ENCODE measurements at regions not wholly inside any gene's neighbourhood (a gene's known extent, or its start where the extent isn't known, plus 50 kb on each side); places are given as distances from the start of the nearest gene placed in this dataset.

DNA sequence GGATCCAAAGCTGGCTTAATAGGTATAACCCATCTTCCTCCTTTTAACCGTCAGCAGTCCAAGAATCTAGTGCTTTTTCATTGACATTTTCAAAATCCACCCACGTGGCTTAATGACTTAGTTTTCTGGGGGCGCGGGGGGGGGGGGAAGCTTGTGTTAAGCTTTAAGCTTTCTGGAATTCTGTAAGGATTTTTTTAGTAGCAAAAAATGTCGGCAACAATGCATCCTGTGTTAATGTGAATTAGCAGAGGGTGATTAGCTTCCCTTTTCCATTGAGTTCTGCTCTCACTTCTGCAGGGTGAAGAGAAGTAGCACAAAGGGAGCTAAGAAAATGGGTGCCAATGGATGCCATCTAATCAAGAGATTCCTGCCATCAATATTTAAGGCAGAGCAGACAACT, 348.2 kb downstream of the SAMD5 start:
- 86% methylated on average over 4 of the region's 5 CpGs; no CpG with 5 or more reads in 1 of the 2 experiments for WGBS, 2 experiments (ENCODE audit: extremely low coverage in 1 of 2, insufficient coverage in 1 of 2, insufficient read length in 1 of 2, insufficient replicate concordance in 2 of 2, low coverage in 1 of 2, low lambda C conversion rate in 2 of 2, missing lambda C conversion rate in 1 of 2)
- POLR2A ChIA-PET (ENCODE audit: partially characterized antibody): interaction anchor here (0.6 kb wide), 1 partner anchor 149 kb away, joined by 3 read pairs; no protein-coding TSS in a partner anchor
- DNase-seq (ENCODE audit: low read depth in 1 of 2, low spot score in 2 of 2): no peak

More for the DNA sequence above, 348.2 kb downstream of the SAMD5 start:
- Histone ChIP-seq H2BK12ac (ENCODE audit: low read depth, low read length) (no peak overlapping the region), H3K4ac (replicated peaks; ENCODE audit: insufficient read length, low read depth, low read length) (no peak overlapping the region), H3K36me3 (ENCODE audit: control insufficient read depth in 2 of 4, insufficient read depth in 4 of 4, low read length in 3 of 4) (no peaks in the 10 kb centered on the region), H3K23ac (ENCODE audit: insufficient read length) (no peak overlapping the region), H3K79me1 (ENCODE audit: low read depth, low read length) (no peaks in the 10 kb centered on the region), H4K5ac (ENCODE audit: insufficient read length, low read depth, low read length) (no peak overlapping the region), H2BK15ac (ENCODE audit: low read length) (no peak overlapping the region), H3K9ac (replicated peaks in 1 of 4; ENCODE audit: extremely low read depth in 1 of 4, low read depth in 3 of 4, low read length in 3 of 4) (no peak overlapping the region), H2BK120ac (replicated peaks; ENCODE audit: low read depth, low read length) (no peak overlapping the region), H3K18ac (ENCODE audit: extremely low read depth, low read length) (no peak overlapping the region), H4K91ac (replicated peaks; ENCODE audit: insufficient read length, low read length) (no peak overlapping the region), H2BK20ac (ENCODE audit: low read length) (no peak overlapping the region), H3K9me3 (ENCODE audit: insufficient read depth in 2 of 2, low read depth in 1 of 2, low read length in 1 of 2) (no peaks in the 10 kb centered on the region), H2AFZ (ENCODE audit: low read length) (no peak overlapping the region), H3K23me2 (ENCODE audit: low read depth, low read length) (no peaks in the 10 kb centered on the region), H4K20me1 (replicated peaks in 1 of 2; ENCODE audit: control insufficient read depth in 1 of 2, insufficient read depth in 2 of 2, low read length in 2 of 2) (no peaks in the 10 kb centered on the region), H2BK5ac (ENCODE audit: low read depth, low read length) (no peak overlapping the region), H3K27me3 (replicated peaks in 1 of 4; ENCODE audit: control insufficient read depth in 3 of 4, extremely low read depth in 1 of 4, insufficient read depth in 3 of 4, low read length in 3 of 4) (no peaks in the 10 kb centered on the region), H3K27ac (ENCODE audit: low read depth, low read length) (no peak overlapping the region), H3K4me2 (ENCODE audit: insufficient read depth in 1 of 2, low read depth in 2 of 2, low read length in 2 of 2) (no peak overlapping the region), H4K8ac (ENCODE audit: extremely low read depth, insufficient read depth, low read length) (no peak overlapping the region), H3K56ac (replicated peaks; ENCODE audit: insufficient read length, low read depth, low read length) (no peak overlapping the region), H3K79me2 (ENCODE audit: control insufficient read depth in 1 of 2, insufficient read depth in 2 of 2, low read length in 2 of 2) (no peaks in the 10 kb centered on the region), H3K4me3 (ENCODE audit: extremely low read depth in 1 of 4, insufficient read depth in 2 of 4, low read depth in 3 of 4, low read length in 4 of 4) (no peak overlapping the region), H3K4me1 (replicated peaks in 1 of 4; ENCODE audit: control insufficient read depth in 3 of 4, insufficient read depth in 4 of 4, low read length in 3 of 4) (no peaks in the 10 kb centered on the region), H2AK5ac (ENCODE audit: low read depth, low read length) (no peak overlapping the region), H3K14ac (ENCODE audit: insufficient read length) (no peak overlapping the region)
- no peak for FAIRE-seq
- CTCF ChIA-PET (ENCODE audit: partially characterized antibody): interaction anchor here (1.0 to 1.6 kb wide), 3 partner anchors 9 to 320 kb away, joined by 3 to 4 read pairs (median 3); no protein-coding TSS in a partner anchor
- no peak for TF ChIP-seq GABPA (IDR thresholded peaks at IDR 0.05; ENCODE audit: borderline replicate concordance, insufficient read depth, low read length)
- TF ChIP-seq CHD1 (IDR thresholded peaks at IDR 0.05; ENCODE audit: low read depth, low read length): no peak
- TF ChIP-seq CBX5 (IDR thresholded peaks at IDR 0.05; ENCODE audit: low read depth, low read length): no peak
- no peak for TF ChIP-seq KDM5A (IDR thresholded peaks at IDR 0.05; ENCODE audit: low read length)

All from H1 (cell line).